B cell (primary cell): ENCODE measurements at regions not wholly inside any gene's neighbourhood (a gene's known extent, or its start where the extent isn't known, plus 50 kb on each side); places are given as distances from the start of the nearest gene placed in this dataset.

Experiments used
- ATAC-seq: fragments of 200-7000 bp; cut with Tn5 transposase; one replicate; pipeline ENCODE4 v1.10.0; 2021; ENCODE audit warnings: low read depth, mild to moderate bottlenecking, moderate number of reproducible peaks, moderate library complexity
- CTCF ChIA-PET: fragments of 350-600 bp; sonication (Branson Sonifier 250); formaldehyde crosslinking; loops from one replicate; lab custom pipeline; 2021; ENCODE audit warnings: antibody characterized with exemption, inconsistent platforms; lab: Charles Lee
- POLR2A ChIA-PET: fragments of 350-600 bp; sonication (Branson Sonifier 250); formaldehyde crosslinking; loops from one replicate; lab custom pipeline; 2021; ENCODE audit warnings: antibody characterized with exemption; lab: Charles Lee
- DNase-seq: peaks from one replicate; pipeline ENCODE4 v3.0.0; 2013
- H2AFZ ChIP-seq: 2 replicates; pipeline ENCODE4 v1.6.1; 2012; ENCODE audit warnings: mild to moderate bottlenecking, low read depth, low read length; ENCODE audit not compliant: insufficient read depth, poor library complexity, severe bottlenecking
- H3K27ac ChIP-seq, 2 donors: 1 replicate in 1 of 2; 2 replicates in 1 of 2; pipeline ENCODE4 v1.5.1; 2012 to 2013; ENCODE audit warnings: low read length in 2 of 2, mild to moderate bottlenecking in 2 of 2, moderate library complexity in 1 of 2
- H3K27me3 ChIP-seq, 4 experiments: fragments of 200-600 bp in 1 of 4; sonication (generic) in 1 of 4; replicated peaks in 1 of 4; 1 replicate in 2 of 4; 2 replicates in 2 of 4; pipeline versions ENCODE4 v1.6.1 to v1.7.0; 2013 to 2016; ENCODE audit warnings: low read length in 3 of 4, mild to moderate bottlenecking in 2 of 4, mixed read lengths in 1 of 4, moderate library complexity in 1 of 4; ENCODE audit not compliant: insufficient read depth in 4 of 4, control insufficient read depth in 3 of 4; ENCODE audit errors: control extremely low read depth in 1 of 4
- H3K36me3 ChIP-seq, 2 experiments: replicated peaks in 1 of 2; 1 replicate in 1 of 2; 2 replicates in 1 of 2; pipeline versions ENCODE4 v1.6.1 to v1.7.1; 2013; ENCODE audit warnings: low read length in 1 of 2; ENCODE audit not compliant: insufficient read depth in 2 of 2, control insufficient read depth in 1 of 2; ENCODE audit errors: control extremely low read depth in 1 of 2, extremely low read depth in 1 of 2
- H3K4me1 ChIP-seq, 2 donors: fragments of 200-600 bp in 1 of 2; sonication (generic) in 1 of 2; 1 replicate in 1 of 2; 2 replicates in 1 of 2; pipeline versions ENCODE4 v1.5.1 to v1.6.1; 2013 to 2017; ENCODE audit warnings: low read length in 2 of 2; ENCODE audit not compliant: control insufficient read depth in 2 of 2, insufficient read depth in 2 of 2
- H3K4me2 ChIP-seq: replicated peaks from 2 replicates; pipeline ENCODE3; 2012; ENCODE audit warnings: mild to moderate bottlenecking, low read depth, low read length; ENCODE audit not compliant: poor library complexity, severe bottlenecking
- H3K4me3 ChIP-seq, 5 experiments: fragments of 200-600 bp in 1 of 5; sonication (generic) in 1 of 5; 1 replicate in 3 of 5; 2 replicates in 2 of 5; pipeline versions ENCODE4 v1.5.1 to v1.7.0; 2011 to 2016; ENCODE audit warnings: low read length in 4 of 5, mild to moderate bottlenecking in 4 of 5, low read depth in 2 of 5, control low read depth in 1 of 5, moderate library complexity in 1 of 5; ENCODE audit not compliant: insufficient read depth in 1 of 5; ENCODE audit errors: control extremely low read depth in 1 of 5, extremely low read depth in 1 of 5
- H3K79me2 ChIP-seq: fragments of 200-600 bp; sonication (generic); one replicate; pipeline ENCODE4 v1.6.0; 2016; ENCODE audit warnings: low read length; ENCODE audit not compliant: control insufficient read depth, insufficient read depth
- H3K9ac ChIP-seq: fragments of 200-600 bp; sonication (generic); 2 replicates; pipeline ENCODE4 v1.6.1; 2017; ENCODE audit warnings: mild to moderate bottlenecking, low read length, moderate library complexity
- H3K9me3 ChIP-seq, 3 donors: one replicate each; pipeline versions ENCODE4 v1.6.1 to v1.7.1; 2013; ENCODE audit warnings: low read length in 2 of 3; ENCODE audit not compliant: control insufficient read depth in 2 of 3, insufficient read depth in 1 of 3; ENCODE audit errors: control extremely low read depth in 1 of 3
- H4K20me1 ChIP-seq: 2 replicates; pipeline ENCODE4 v1.6.0; 2012; ENCODE audit warnings: mild to moderate bottlenecking, low read length; ENCODE audit not compliant: insufficient read depth, control insufficient read depth, poor library complexity, severe bottlenecking
- H3K27ac Mint-ChIP-seq: one replicate; pipeline ENCODE4 v1.8.0; 2021; ENCODE audit warnings: mixed read lengths
- H3K27me3 Mint-ChIP-seq: one replicate; pipeline ENCODE4 v1.8.0; 2021; ENCODE audit warnings: mixed read lengths
- H3K4me1 Mint-ChIP-seq: one replicate; pipeline ENCODE4 v1.8.0; 2021; ENCODE audit warnings: mixed read lengths
- H3K4me3 Mint-ChIP-seq: one replicate; pipeline ENCODE4 v1.8.0; 2021; ENCODE audit warnings: mixed read lengths
- H3K9me3 Mint-ChIP-seq: one replicate; pipeline ENCODE4 v1.8.0; 2022; ENCODE audit warnings: mixed read lengths; ENCODE audit not compliant: insufficient read depth
- CTCF ChIP-seq: fragments of 200-600 bp; IDR thresholded peaks from one replicate; pipeline ENCODE4 v1.8.0; 2022; ENCODE audit warnings: antibody characterized with exemption, mild to moderate bottlenecking
- EZH2 ChIP-seq: IDR thresholded peaks from 2 replicates; pipeline ENCODE4 v1.6.1; 2012; ENCODE audit warnings: borderline replicate concordance, low read depth, mild to moderate bottlenecking, moderate library complexity, low read length; ENCODE audit not compliant: insufficient read depth, poor library complexity, severe bottlenecking
- WGBS: methylation state at CpG from one replicate; pipeline ENCODE4 v1.1.5; 2013; ENCODE audit warnings: missing lambda C conversion rate; ENCODE audit not compliant: insufficient coverage; 5-methylcytosine and 5-hydroxymethylcytosine counted together
- intact Hi-C: fragments of 100-400 bp; cut with micrococcal nuclease; formaldehyde crosslinking; loops from one replicate; pipeline ENCODE4 v1.10.0; 2022

- intact Hi-C loops = no loop called here
- Histone ChIP-seq H3K9ac (no peak overlapping the region), H3K4me1 (no peaks in the 10 kb centered on the region), H4K20me1 (no peaks in the 10 kb centered on the region), H3K4me3 (no peak overlapping the region), H3K27me3 (no peaks in the 10 kb centered on the region), H3K9me3 (no peaks in the 10 kb centered on the region), H3K4me2 (no peak overlapping the region), H3K27ac (no peak overlapping the region), H3K36me3 (no peaks in the 10 kb centered on the region), H3K79me2 (no peaks in the 10 kb centered on the region), H2AFZ (no peak overlapping the region)
- no peak for ATAC-seq
- H3K27ac Mint-ChIP-seq = no peak overlapping the region
- H3K27me3 Mint-ChIP-seq = no peaks in the 10 kb centered on the region
- no peaks in the 10 kb centered on the region for H3K4me1 Mint-ChIP-seq
- no peak for DNase-seq
- WGBS = no CpG with 5 or more reads among the region's 2 CpGs
- TF ChIP-seq EZH2 (no peak), CTCF (no peak)
- no peak overlapping the region for H3K4me3 Mint-ChIP-seq
- H3K9me3 Mint-ChIP-seq = peaks cover 5% of the 10 kb centered on the region
- CTCF ChIA-PET = no interaction called here
- POLR2A ChIA-PET = no interaction called here
These were observed 690.9 kb downstream of the NXPH1 start for GRCh38 chr7:9124320-9124719.

GRCh38 chr7:9125246-9125645 lies 691.8 kb downstream of the NXPH1 start:
- Mint-ChIP-seq H3K4me1 (no peaks in the 10 kb centered on the region), H3K27me3 (no peaks in the 10 kb centered on the region), H3K9me3 (peaks cover 7% of the 10 kb centered on the region), H3K27ac (no peak overlapping the region), H3K4me3 (no peak overlapping the region)
- no peak overlapping the region for H2AFZ ChIP-seq
- no peak for ATAC-seq
- H3K9ac ChIP-seq = no peak overlapping the region
- H3K36me3 ChIP-seq = no peaks in the 10 kb centered on the region
- no peaks in the 10 kb centered on the region for H3K4me1 ChIP-seq
- H3K4me2 ChIP-seq = no peak overlapping the region
- DNase-seq = no peak
- H3K27ac ChIP-seq = no peak overlapping the region
- no peaks in the 10 kb centered on the region for H3K27me3 ChIP-seq
- intact Hi-C loops = no loop called here
- H3K9me3 ChIP-seq = no peaks in the 10 kb centered on the region
- no peak overlapping the region for H3K4me3 ChIP-seq
- CTCF ChIA-PET = no interaction called here
- TF ChIP-seq EZH2 = no peak
- no peaks in the 10 kb centered on the region for H4K20me1 ChIP-seq
- POLR2A ChIA-PET = no interaction called here
- no peaks in the 10 kb centered on the region for H3K79me2 ChIP-seq
